DOHH2 (cell line): ENCODE measurements at regions not wholly inside any gene's neighbourhood (a gene's known extent, or its start where the extent isn't known, plus 50 kb on each side); places are given as distances from the start of the nearest gene placed in this dataset.

Experiments used
- CTCF ChIP-seq: fragments of 200-600 bp; sonication (generic); IDR thresholded peaks from one replicate; pipeline ENCODE4 v1.5.1; 2014; ENCODE audit warnings: antibody characterized with exemption, mild to moderate bottlenecking, low read depth, low read length; ENCODE audit not compliant: poor library complexity, severe bottlenecking
- EZH2phosphoT487 ChIP-seq: fragments of 200-600 bp; sonication (generic); IDR thresholded peaks from 2 replicates; pipeline ENCODE4 v1.6.1; 2017; ENCODE audit warnings: borderline replicate concordance, mild to moderate bottlenecking, antibody characterized with exemption, low read length, moderate library complexity, mixed read lengths

DNA sequence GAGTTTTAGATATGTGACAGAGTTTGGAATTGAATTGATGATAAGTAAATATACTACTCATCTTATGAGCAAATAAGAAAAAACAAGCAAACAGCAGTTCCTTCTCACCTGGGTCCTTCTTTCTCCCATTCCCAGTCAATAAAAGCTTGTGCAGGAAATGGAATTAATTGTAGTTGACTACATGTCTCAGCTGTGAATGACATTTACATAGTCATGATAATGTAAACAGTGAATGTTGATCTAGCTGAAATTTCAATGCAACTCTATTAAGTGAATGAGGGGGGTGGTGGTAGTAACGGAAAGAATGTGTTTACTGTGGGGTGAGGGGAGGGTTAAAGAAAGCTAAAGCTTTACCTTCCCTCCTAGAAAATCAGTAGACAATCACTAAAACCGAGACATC lies 76.2 kb downstream of the NFKBIZ start:
- TF ChIP-seq EZH2phosphoT487 (no peak), CTCF (no peak)
